B cell (primary cell): ENCODE measurements at regions not wholly inside any gene's neighbourhood (a gene's known extent, or its start where the extent isn't known, plus 50 kb on each side); places are given as distances from the start of the nearest gene placed in this dataset.

ENCODE experiments used
- EZH2 ChIP-seq: IDR thresholded peaks from 2 replicates; pipeline ENCODE4 v1.6.1; 2012; ENCODE audit warnings: borderline replicate concordance, low read depth, mild to moderate bottlenecking, moderate library complexity, low read length; ENCODE audit not compliant: insufficient read depth, poor library complexity, severe bottlenecking
- TF ChIP-seq, protein P1 (sequence below): fragments of 200-600 bp; IDR thresholded peaks from one replicate; pipeline ENCODE4 v1.8.0; 2022; ENCODE audit warnings: antibody characterized with exemption, mild to moderate bottlenecking

DNA sequence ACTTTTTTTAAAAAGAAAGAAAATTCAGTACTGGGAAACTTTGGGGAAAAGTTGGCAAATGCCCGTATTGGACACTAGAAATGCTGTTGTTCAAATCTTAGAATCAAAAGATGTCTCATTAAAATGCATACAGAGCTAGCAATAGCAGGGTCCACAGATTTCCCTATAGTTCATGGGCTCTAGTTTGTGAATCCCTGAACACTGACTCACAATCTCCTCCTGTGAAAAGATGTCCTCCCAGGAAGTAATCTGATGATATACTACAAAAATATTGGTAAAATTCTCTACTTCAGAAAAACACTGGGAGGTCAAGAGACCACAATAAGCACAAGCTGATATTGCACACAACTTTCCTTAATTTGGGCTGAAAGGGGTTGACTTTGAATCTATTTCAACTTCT, 568.4 kb upstream of the ZNF385D start:
- TF ChIP-seq, protein P1, sequence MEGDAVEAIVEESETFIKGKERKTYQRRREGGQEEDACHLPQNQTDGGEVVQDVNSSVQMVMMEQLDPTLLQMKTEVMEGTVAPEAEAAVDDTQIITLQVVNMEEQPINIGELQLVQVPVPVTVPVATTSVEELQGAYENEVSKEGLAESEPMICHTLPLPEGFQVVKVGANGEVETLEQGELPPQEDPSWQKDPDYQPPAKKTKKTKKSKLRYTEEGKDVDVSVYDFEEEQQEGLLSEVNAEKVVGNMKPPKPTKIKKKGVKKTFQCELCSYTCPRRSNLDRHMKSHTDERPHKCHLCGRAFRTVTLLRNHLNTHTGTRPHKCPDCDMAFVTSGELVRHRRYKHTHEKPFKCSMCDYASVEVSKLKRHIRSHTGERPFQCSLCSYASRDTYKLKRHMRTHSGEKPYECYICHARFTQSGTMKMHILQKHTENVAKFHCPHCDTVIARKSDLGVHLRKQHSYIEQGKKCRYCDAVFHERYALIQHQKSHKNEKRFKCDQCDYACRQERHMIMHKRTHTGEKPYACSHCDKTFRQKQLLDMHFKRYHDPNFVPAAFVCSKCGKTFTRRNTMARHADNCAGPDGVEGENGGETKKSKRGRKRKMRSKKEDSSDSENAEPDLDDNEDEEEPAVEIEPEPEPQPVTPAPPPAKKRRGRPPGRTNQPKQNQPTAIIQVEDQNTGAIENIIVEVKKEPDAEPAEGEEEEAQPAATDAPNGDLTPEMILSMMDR, result no peak
- no peak for TF ChIP-seq EZH2
